BJ (cell line): ENCODE measurements at regions not wholly inside any gene's neighbourhood (a gene's known extent, or its start where the extent isn't known, plus 50 kb on each side); places are given as distances from the start of the nearest gene placed in this dataset.

Experiments
- CTCF ChIA-PET: fragments of 350-600 bp; formaldehyde crosslinking; extraction: SDS; loops from one replicate; lab custom pipeline; 2021; ENCODE audit warnings: antibody characterized with exemption, inconsistent platforms; lab: Yijun Ruan, JAX
- POLR2A ChIA-PET: fragments of 300-600 bp; sonication (Branson Sonifier 250); formaldehyde crosslinking; extraction: SDS; loops from one replicate; lab custom pipeline; 2021; ENCODE audit warnings: antibody characterized with exemption; lab: Charles Lee
- DNase-seq: peaks from one replicate; pipeline ENCODE4 v3.0.0-alpha.2; 2011; ENCODE audit warnings: low read depth
- H3K27me3 ChIP-seq: 2 replicates; pipeline ENCODE4 v1.6.0; 2011; ENCODE audit warnings: low read length; ENCODE audit not compliant: control insufficient read depth, insufficient read depth
- H3K36me3 ChIP-seq: 2 replicates; pipeline ENCODE4 v1.5.1; 2011; ENCODE audit warnings: low read length; ENCODE audit not compliant: control insufficient read depth, insufficient read depth
- H3K4me3 ChIP-seq: 2 replicates; pipeline ENCODE4 v1.5.1; 2011; ENCODE audit warnings: low read depth, mild to moderate bottlenecking, control low read depth, low read length
- CTCF ChIP-seq: IDR thresholded peaks from 2 replicates; pipeline ENCODE4 v1.5.1; 2011; ENCODE audit warnings: low read depth, mild to moderate bottlenecking, control low read depth, inconsistent platforms, low read length, moderate library complexity; ENCODE audit not compliant: insufficient read depth

- no peaks in the 10 kb centered on the region for H3K36me3 ChIP-seq
- H3K27me3 ChIP-seq: no peaks in the 10 kb centered on the region
- H3K4me3 ChIP-seq: no peak overlapping the region
- no peak for TF ChIP-seq CTCF
- DNase-seq: no peak
- POLR2A ChIA-PET: no interaction called here
- CTCF ChIA-PET: interaction anchor here (0.6 to 2.1 kb wide), 4 partner anchors 9 to 237 kb away, joined by 3 to 7 read pairs (median 3); no protein-coding TSS in a partner anchor
Observed at GRCh38 chr13:44738463-44738862, 162.3 kb upstream of the TSC22D1 start.

GRCh38 chr13:44735806-44736205, 159.7 kb upstream of the TSC22D1 start:
- Histone ChIP-seq H3K36me3 (no peaks in the 10 kb centered on the region), H3K27me3 (no peaks in the 10 kb centered on the region), H3K4me3 (no peak overlapping the region)
- CTCF ChIA-PET: interaction anchor here (0.8 kb wide), 1 partner anchor 13 kb away, joined by 3 read pairs; no protein-coding TSS in a partner anchor
- DNase-seq: no peak
- POLR2A ChIA-PET: no interaction called here
- TF ChIP-seq CTCF: no peak

- no peak overlapping the region for H3K4me3 ChIP-seq
- no peak for TF ChIP-seq CTCF
- CTCF ChIA-PET: interaction anchor here (1.4 kb wide), 1 partner anchor 9 kb away, joined by 4 read pairs; no protein-coding TSS in a partner anchor
- POLR2A ChIA-PET: no interaction called here
- H3K36me3 ChIP-seq: no peaks in the 10 kb centered on the region
- DNase-seq: no peak
- no peaks in the 10 kb centered on the region for H3K27me3 ChIP-seq
Observed at GRCh38 chr13:44734201-44734707, 158.1 kb upstream of the TSC22D1 start.

GRCh38 chr13:44732503-44733098, 156.5 kb upstream of the TSC22D1 start:
- no peak for DNase-seq
- H3K36me3 ChIP-seq: no peaks in the 10 kb centered on the region

More at GRCh38 chr13:44732503-44733098, 156.5 kb upstream of the TSC22D1 start:
- no peak overlapping the region for H3K4me3 ChIP-seq
- no peak for TF ChIP-seq CTCF
- ChIA-PET CTCF (no interaction called here), POLR2A (no interaction called here)
- no peaks in the 10 kb centered on the region for H3K27me3 ChIP-seq
